Fibroblast of lung (primary cell): ENCODE measurements at regions not wholly inside any gene's neighbourhood (a gene's known extent, or its start where the extent isn't known, plus 50 kb on each side); places are given as distances from the start of the nearest gene placed in this dataset.

Experiments used
- DNase-seq, 2 donors: peaks; one replicate each; pipeline versions ENCODE4 v3.0.0 to v3.0.0-alpha.2; 2010; ENCODE audit warnings: low read depth in 2 of 2
- H2AFZ ChIP-seq: 2 replicates; pipeline ENCODE4 v1.5.1; 2012; ENCODE audit warnings: low read length, control low read depth, inconsistent platforms
- H3K27ac ChIP-seq: 2 replicates; pipeline ENCODE4 v1.5.1; 2011; ENCODE audit warnings: low read length, control low read depth; ENCODE audit not compliant: insufficient read depth
- H3K27me3 ChIP-seq: 2 replicates; pipeline ENCODE4 v1.5.1; 2011; ENCODE audit warnings: mild to moderate bottlenecking, low read length; ENCODE audit not compliant: control insufficient read depth, insufficient read depth
- H3K36me3 ChIP-seq: 2 replicates; pipeline ENCODE4 v1.5.1; 2011; ENCODE audit warnings: low read length; ENCODE audit not compliant: control insufficient read depth, insufficient read depth
- H3K4me1 ChIP-seq: 2 replicates; pipeline ENCODE4 v1.5.1; 2011; ENCODE audit warnings: low read length; ENCODE audit not compliant: control insufficient read depth, insufficient read depth; ENCODE audit errors: extremely low read depth
- H3K4me2 ChIP-seq: 2 replicates; pipeline ENCODE4 v1.5.1; 2011; ENCODE audit warnings: low read length, control low read depth; ENCODE audit not compliant: insufficient read depth; ENCODE audit errors: extremely low read depth
- H3K4me3 ChIP-seq, 4 experiments: fragments of 200-600 bp in 1 of 4; sonication (generic) in 1 of 4; replicated peaks in 1 of 4; 2 replicates each; pipeline ENCODE4 v1.5.1; 2011 to 2016; ENCODE audit warnings: low read length in 4 of 4, low read depth in 3 of 4, mild to moderate bottlenecking in 3 of 4, control low read depth in 2 of 4, inconsistent platforms in 1 of 4, mixed read lengths in 1 of 4; ENCODE audit not compliant: insufficient read depth in 1 of 4; ENCODE audit errors: control extremely low read depth in 1 of 4
- H3K79me2 ChIP-seq: 2 replicates; pipeline ENCODE4 v1.5.1; 2012; ENCODE audit warnings: mild to moderate bottlenecking, low read length, inconsistent platforms; ENCODE audit not compliant: control insufficient read depth, insufficient read depth
- H3K9ac ChIP-seq: 2 replicates; pipeline ENCODE4 v1.5.1; 2011; ENCODE audit warnings: mild to moderate bottlenecking, low read length, control low read depth; ENCODE audit not compliant: insufficient read depth
- H3K9me3 ChIP-seq: 2 replicates; pipeline ENCODE4 v1.5.1; 2012; ENCODE audit warnings: low read depth, low read length; ENCODE audit not compliant: control insufficient read depth, insufficient read depth
- H4K20me1 ChIP-seq: 2 replicates; pipeline ENCODE4 v1.5.1; 2011; ENCODE audit warnings: low read length; ENCODE audit not compliant: control insufficient read depth, insufficient read depth; ENCODE audit errors: extremely low read depth
- EZH2 ChIP-seq: IDR thresholded peaks from 2 replicates; pipeline ENCODE4 v1.5.1; 2012; ENCODE audit warnings: low read length, control low read depth, mild to moderate bottlenecking; ENCODE audit errors: missing control alignments
- TF ChIP-seq, protein P1 (sequence below), 2 donors: IDR thresholded peaks in 1 of 2; conservative IDR thresholded peaks in 1 of 2; 1 replicate in 1 of 2; 2 replicates in 1 of 2; pipeline ENCODE4 v1.5.1; 2011 to 2012; ENCODE audit warnings: low read length in 2 of 2, control low read depth in 1 of 2, inconsistent platforms in 1 of 2, low read depth in 1 of 2, mild to moderate bottlenecking in 1 of 2

DNA sequence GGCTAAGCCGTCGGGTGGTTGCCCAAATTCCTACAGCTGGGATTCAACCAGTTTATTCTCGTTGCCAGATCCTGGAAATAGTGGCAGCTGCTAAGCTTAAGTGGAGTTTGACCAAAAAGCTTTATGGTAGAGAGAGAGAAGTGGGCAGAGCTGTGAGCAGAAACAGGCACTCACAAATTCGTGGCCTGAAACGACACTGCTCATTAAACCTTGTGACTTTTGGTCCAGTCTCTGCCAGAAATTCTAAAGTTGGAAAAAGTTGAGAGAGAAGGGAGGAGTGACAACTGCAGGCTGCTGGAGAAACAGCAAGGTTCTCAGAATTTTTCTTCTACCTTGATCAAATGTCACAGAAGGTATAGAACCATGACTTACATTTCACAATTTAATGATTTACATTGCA, 131.5 kb downstream of the MTX3 start:
- Histone ChIP-seq H3K4me3 (no peak overlapping the region), H3K27ac (no peak overlapping the region), H3K36me3 (no peaks in the 10 kb centered on the region), H3K79me2 (no peaks in the 10 kb centered on the region), H3K9me3 (no peaks in the 10 kb centered on the region), H3K9ac (no peak overlapping the region), H2AFZ (no peak overlapping the region), H3K4me1 (no peaks in the 10 kb centered on the region), H4K20me1 (no peaks in the 10 kb centered on the region), H3K4me2 (no peak overlapping the region), H3K27me3 (peaks cover 5% of the 10 kb centered on the region)
- no peak for DNase-seq
- TF ChIP-seq, protein P1, sequence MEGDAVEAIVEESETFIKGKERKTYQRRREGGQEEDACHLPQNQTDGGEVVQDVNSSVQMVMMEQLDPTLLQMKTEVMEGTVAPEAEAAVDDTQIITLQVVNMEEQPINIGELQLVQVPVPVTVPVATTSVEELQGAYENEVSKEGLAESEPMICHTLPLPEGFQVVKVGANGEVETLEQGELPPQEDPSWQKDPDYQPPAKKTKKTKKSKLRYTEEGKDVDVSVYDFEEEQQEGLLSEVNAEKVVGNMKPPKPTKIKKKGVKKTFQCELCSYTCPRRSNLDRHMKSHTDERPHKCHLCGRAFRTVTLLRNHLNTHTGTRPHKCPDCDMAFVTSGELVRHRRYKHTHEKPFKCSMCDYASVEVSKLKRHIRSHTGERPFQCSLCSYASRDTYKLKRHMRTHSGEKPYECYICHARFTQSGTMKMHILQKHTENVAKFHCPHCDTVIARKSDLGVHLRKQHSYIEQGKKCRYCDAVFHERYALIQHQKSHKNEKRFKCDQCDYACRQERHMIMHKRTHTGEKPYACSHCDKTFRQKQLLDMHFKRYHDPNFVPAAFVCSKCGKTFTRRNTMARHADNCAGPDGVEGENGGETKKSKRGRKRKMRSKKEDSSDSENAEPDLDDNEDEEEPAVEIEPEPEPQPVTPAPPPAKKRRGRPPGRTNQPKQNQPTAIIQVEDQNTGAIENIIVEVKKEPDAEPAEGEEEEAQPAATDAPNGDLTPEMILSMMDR (conservative IDR thresholded peaks at IDR 0.05 in 1 of 2, IDR thresholded peaks at IDR 0.05 in 1 of 2; ENCODE audit: low read depth in 1 of 2, low read length in 2 of 2) = no peak
- TF ChIP-seq EZH2 = no peak

DNA sequence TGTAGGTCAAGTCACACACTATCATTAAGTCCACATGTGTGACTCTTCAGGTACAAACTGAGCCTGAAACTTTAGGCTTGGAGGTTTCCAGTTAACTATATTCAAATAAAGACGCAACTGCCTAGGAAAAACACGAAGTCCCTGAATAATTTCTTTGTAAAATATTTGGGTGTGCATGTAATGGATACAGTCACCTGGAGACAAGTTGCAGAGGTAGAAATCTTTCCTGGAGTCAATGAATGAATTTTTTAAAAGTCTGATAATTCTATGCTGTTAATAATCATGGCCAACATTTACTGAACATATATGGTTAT, 132.7 kb downstream of the MTX3 start:
- H4K20me1 ChIP-seq = no peaks in the 10 kb centered on the region
- H3K27me3 ChIP-seq = peaks cover 5% of the 10 kb centered on the region
- no peaks in the 10 kb centered on the region for H3K36me3 ChIP-seq
- no peak for TF ChIP-seq EZH2
- TF ChIP-seq, protein P1 (conservative IDR thresholded peaks at IDR 0.05 in 1 of 2, IDR thresholded peaks at IDR 0.05 in 1 of 2; ENCODE audit: low read depth in 1 of 2, low read length in 2 of 2) = no peak
- no peak overlapping the region for H3K4me3 ChIP-seq
- H3K4me1 ChIP-seq = no peaks in the 10 kb centered on the region
- H3K27ac ChIP-seq = no peak overlapping the region
- H3K9ac ChIP-seq = no peak overlapping the region
- no peaks in the 10 kb centered on the region for H3K79me2 ChIP-seq
- H2AFZ ChIP-seq = no peak overlapping the region
- DNase-seq = no peak
- H3K9me3 ChIP-seq = no peaks in the 10 kb centered on the region
- no peak overlapping the region for H3K4me2 ChIP-seq

DNA sequence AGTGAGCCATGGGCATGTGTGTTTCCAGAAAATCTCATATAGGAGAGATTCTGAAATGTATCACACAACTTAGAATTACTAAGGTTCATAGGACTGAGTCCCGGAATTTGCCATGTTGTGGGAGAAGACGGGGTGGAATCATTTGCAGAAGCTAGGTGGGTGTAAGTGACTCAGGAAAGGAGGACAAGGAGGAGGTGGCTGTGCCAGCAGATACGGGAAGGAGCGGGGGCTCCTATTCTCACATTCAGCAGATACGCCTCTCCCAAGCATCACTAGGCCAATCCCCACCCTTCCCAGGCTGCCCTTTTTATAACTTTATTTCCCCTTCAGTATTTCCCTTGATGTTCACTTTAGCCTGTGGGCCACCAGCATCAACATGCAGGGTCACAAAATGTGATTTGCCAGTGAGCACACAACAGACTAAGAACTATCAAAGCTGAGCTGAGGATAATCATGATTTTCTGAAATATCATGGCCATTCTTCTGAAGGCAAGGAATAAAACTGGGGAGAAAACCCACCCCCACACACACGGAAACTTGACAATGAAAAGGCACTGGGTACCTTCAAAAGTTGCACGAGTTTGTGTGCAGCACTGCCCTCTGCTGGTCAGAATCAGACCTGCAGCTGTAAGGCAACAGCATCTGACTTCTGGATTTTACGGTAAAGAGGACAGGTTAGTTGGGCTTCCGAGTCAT, 133.2 kb downstream of the MTX3 start:
- no peak overlapping the region for H3K27ac ChIP-seq
- H3K4me3 ChIP-seq = no peak overlapping the region
- no peaks in the 10 kb centered on the region for H4K20me1 ChIP-seq
- H3K27me3 ChIP-seq = peaks cover 5% of the 10 kb centered on the region
- no peak overlapping the region for H3K9ac ChIP-seq
- H3K36me3 ChIP-seq = no peaks in the 10 kb centered on the region
- H3K79me2 ChIP-seq = no peaks in the 10 kb centered on the region
- H3K9me3 ChIP-seq = no peaks in the 10 kb centered on the region
- DNase-seq = peak; percentile 38 to 62
- H3K4me2 ChIP-seq = no peak overlapping the region
- H3K4me1 ChIP-seq = no peaks in the 10 kb centered on the region
- no peak overlapping the region for H2AFZ ChIP-seq
- TF ChIP-seq, protein P1 (conservative IDR thresholded peaks at IDR 0.05 in 1 of 2, IDR thresholded peaks at IDR 0.05 in 1 of 2; ENCODE audit: low read depth in 1 of 2, low read length in 2 of 2) = peak; percentile 97 to 99
- no peak for TF ChIP-seq EZH2
